Activated T-helper 2 cell treated with anti-CD3 and anti-CD28 coated beads, Interferon-gamma antibody, Interleukin-2, Interleukin-4, amounts not matched to agents 10 μg/mL and 5 μg/mL and 100 μg/mL, durations not matched to agents 14 hours and 24 hours and 36 hours (primary cell): ENCODE measurements at regions not wholly inside any gene's neighbourhood (a gene's known extent, or its start where the extent isn't known, plus 50 kb on each side); places are given as distances from the start of the nearest gene placed in this dataset.
"Not testable (repeated sequence)": the region's sequence is repeated elsewhere in the genome, so short reads cannot be mapped to it uniquely, and the experiment has no call there.

ENCODE experiments used
- DNase-seq: peaks from one replicate; pipeline ENCODE4 v3.0.0; 2021; ENCODE audit warnings: low spot score
- H3K27ac Mint-ChIP-seq: one replicate; pipeline ENCODE4 v1.8.0; 2021; ENCODE audit warnings: mixed read lengths
- H3K27me3 Mint-ChIP-seq: one replicate; pipeline ENCODE4 v1.8.0; 2021; ENCODE audit warnings: low read depth, mixed read lengths
- H3K36me3 Mint-ChIP-seq: one replicate; pipeline ENCODE4 v1.8.0; 2021; ENCODE audit warnings: low read depth, mixed read lengths
- H3K4me1 Mint-ChIP-seq: one replicate; pipeline ENCODE4 v1.8.0; 2021; ENCODE audit warnings: low read depth, mixed read lengths
- H3K4me3 Mint-ChIP-seq: one replicate; pipeline ENCODE4 v1.8.0; 2021; ENCODE audit warnings: low read depth, mild to moderate bottlenecking, moderate library complexity, mixed read lengths
- H3K9me3 Mint-ChIP-seq: one replicate; pipeline ENCODE4 v1.8.0; 2021; ENCODE audit warnings: mixed read lengths
- intact Hi-C: fragments of 100-400 bp; cut with micrococcal nuclease; formaldehyde crosslinking; loops from one replicate; pipeline ENCODE4 v1.15.1; 2023

DNA sequence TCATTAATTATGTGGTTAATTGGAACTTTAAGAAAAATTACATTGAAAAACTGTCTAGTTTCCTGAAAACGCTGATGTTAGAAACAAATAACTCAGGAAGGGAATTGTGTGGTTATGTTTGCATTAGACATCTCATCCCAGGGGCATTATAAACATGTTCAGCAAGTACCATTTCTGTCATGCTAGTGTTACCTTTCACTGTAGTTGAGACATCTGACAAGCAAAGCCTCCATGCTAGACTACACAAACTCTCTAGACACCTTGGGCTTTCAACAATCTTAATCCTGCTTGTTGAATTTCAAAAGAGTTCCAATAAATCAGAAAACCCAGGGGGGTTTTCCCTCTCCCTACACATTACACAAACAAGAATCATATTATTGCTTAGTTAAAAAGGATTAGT is 536.8 kb downstream of the KCNT2 start:
- Mint-ChIP-seq H3K27me3 (no peaks in the 10 kb centered on the region), H3K9me3 (no peaks in the 10 kb centered on the region), H3K36me3 (no peaks in the 10 kb centered on the region), H3K4me3 (no peak overlapping the region), H3K27ac (no peak overlapping the region), H3K4me1 (no peaks in the 10 kb centered on the region)
- intact Hi-C loops: no loop called here
- no peak for DNase-seq

GRCh38 chr1:196070940-196071339 is 537.3 kb downstream of the KCNT2 start:
- Mint-ChIP-seq H3K4me3 (no peak overlapping the region), H3K36me3 (no peaks in the 10 kb centered on the region), H3K4me1 (no peaks in the 10 kb centered on the region), H3K9me3 (no peaks in the 10 kb centered on the region), H3K27me3 (no peaks in the 10 kb centered on the region), H3K27ac (no peak overlapping the region)
- intact Hi-C loops: no loop called here
- no peak for DNase-seq

DNA sequence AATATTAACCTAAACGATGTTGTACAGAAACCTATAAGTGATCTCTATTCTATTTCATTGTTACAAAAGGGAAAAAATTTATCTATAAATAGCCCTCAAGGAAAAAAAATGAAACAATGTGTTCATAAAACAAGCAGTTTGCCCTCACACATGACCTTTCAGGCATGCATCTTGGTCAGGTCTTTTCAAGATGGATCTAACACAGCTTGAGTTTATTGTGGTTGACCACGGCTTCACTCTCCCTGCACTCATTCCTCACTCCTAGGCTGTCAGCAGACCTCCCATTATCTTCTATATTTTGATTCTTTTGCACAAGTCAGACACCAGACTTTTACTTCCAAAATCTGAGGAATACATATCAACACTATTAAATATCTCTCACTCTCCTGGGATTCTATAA is 544.3 kb downstream of the KCNT2 start:
- Mint-ChIP-seq H3K4me1 (no peaks in the 10 kb centered on the region), H3K9me3 (peaks cover 7% of the 10 kb centered on the region), H3K4me3 (no peak overlapping the region), H3K36me3 (no peaks in the 10 kb centered on the region), H3K27ac (no peak overlapping the region), H3K27me3 (no peaks in the 10 kb centered on the region)
- no peak for DNase-seq
- intact Hi-C loops: no loop called here

- H3K36me3 Mint-ChIP-seq: no peaks in the 10 kb centered on the region
- no peak overlapping the region for H3K27ac Mint-ChIP-seq
- peaks cover 7% of the 10 kb centered on the region for H3K9me3 Mint-ChIP-seq
- no peak for DNase-seq
- H3K4me3 Mint-ChIP-seq: no peak overlapping the region
- no peaks in the 10 kb centered on the region for H3K27me3 Mint-ChIP-seq
- no peaks in the 10 kb centered on the region for H3K4me1 Mint-ChIP-seq
- intact Hi-C loops: no loop called here
Measured at GRCh38 chr1:196063294-196063693, 544.9 kb downstream of the KCNT2 start.

GRCh38 chr1:196060539-196060938 is 547.7 kb downstream of the KCNT2 start:
- intact Hi-C loops: no loop called here
- H3K27ac Mint-ChIP-seq: no peak overlapping the region

GRCh38 chr1:196059210-196059609 is 549.0 kb downstream of the KCNT2 start:
- DNase-seq: no peak
- Mint-ChIP-seq H3K27ac (no peak overlapping the region), H3K4me3 (no peak overlapping the region), H3K9me3 (peaks cover 3% of the 10 kb centered on the region), H3K36me3 (no peaks in the 10 kb centered on the region), H3K4me1 (no peaks in the 10 kb centered on the region), H3K27me3 (no peaks in the 10 kb centered on the region)
- intact Hi-C loops: no loop called here

More at GRCh38 chr1:196060539-196060938, 547.7 kb downstream of the KCNT2 start:
- Mint-ChIP-seq H3K9me3 (peaks cover 7% of the 10 kb centered on the region), H3K4me3 (no peak overlapping the region), H3K27me3 (no peaks in the 10 kb centered on the region), H3K4me1 (no peaks in the 10 kb centered on the region), H3K36me3 (no peaks in the 10 kb centered on the region)
- DNase-seq: no peak

GRCh38 chr1:196056966-196057365 is 551.3 kb downstream of the KCNT2 start:
- no peaks in the 10 kb centered on the region for H3K4me1 Mint-ChIP-seq
- intact Hi-C loops: no loop called here
- no peak for DNase-seq
- H3K27me3 Mint-ChIP-seq: no peaks in the 10 kb centered on the region
- no peak overlapping the region for H3K27ac Mint-ChIP-seq
- H3K4me3 Mint-ChIP-seq: no peak overlapping the region
- H3K9me3 Mint-ChIP-seq: no peaks in the 10 kb centered on the region
- H3K36me3 Mint-ChIP-seq: no peaks in the 10 kb centered on the region

DNA sequence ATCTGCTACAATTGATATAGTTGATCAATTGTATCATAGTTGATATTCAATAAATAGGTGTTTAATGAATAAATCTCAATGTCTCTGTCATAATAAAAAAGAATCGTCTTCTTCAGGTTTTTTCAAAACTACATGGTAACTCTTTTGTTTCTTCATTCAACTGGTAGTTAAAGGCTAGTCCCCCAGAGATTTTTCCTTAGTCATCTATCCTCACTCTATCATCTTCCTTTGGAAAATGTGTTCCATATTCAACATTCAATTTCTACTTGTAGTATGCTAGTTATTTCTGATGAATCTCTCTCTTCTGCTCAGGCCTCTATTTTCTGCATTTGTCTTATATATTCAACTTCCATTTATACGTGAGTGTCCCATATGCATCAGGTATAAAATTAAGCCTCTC is 558.8 kb downstream of the KCNT2 start:
- no peaks in the 10 kb centered on the region for H3K4me1 Mint-ChIP-seq
- DNase-seq: no peak
- no peaks in the 10 kb centered on the region for H3K9me3 Mint-ChIP-seq
- intact Hi-C loops: no loop called here
- no peaks in the 10 kb centered on the region for H3K36me3 Mint-ChIP-seq
- no peak overlapping the region for H3K4me3 Mint-ChIP-seq
- no peak overlapping the region for H3K27ac Mint-ChIP-seq
- no peaks in the 10 kb centered on the region for H3K27me3 Mint-ChIP-seq

DNA sequence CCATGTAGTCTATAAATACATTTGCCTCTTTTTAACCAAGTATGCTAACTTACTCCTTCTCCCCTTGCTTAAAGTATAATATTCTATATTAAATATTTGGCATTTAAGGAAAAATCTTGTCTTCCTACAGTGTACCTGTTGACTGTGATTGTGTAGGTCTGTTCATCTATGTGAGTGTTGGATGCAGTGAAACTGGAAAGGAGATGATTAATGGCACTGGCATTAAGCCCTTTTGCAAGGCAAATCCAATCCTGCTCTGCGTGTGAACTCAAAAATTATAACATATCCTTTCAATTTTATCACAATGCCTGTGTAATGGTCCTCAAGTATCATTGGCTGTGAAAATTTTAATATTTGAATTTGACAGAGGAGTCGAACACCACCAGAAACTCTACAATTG is 565.0 kb downstream of the KCNT2 start:
- intact Hi-C loops: no loop called here
- no peak for DNase-seq
- H3K36me3 Mint-ChIP-seq: no peaks in the 10 kb centered on the region

GRCh38 chr1:196034080-196034706 is 574.0 kb downstream of the KCNT2 start:
- H3K27ac Mint-ChIP-seq: no peak overlapping the region
- H3K27me3 Mint-ChIP-seq: no peaks in the 10 kb centered on the region
- intact Hi-C loops: no loop called here
- DNase-seq: no peak
- H3K9me3 Mint-ChIP-seq: peaks cover 8% of the 10 kb centered on the region
- H3K4me3 Mint-ChIP-seq: no peak overlapping the region
- H3K4me1 Mint-ChIP-seq: no peaks in the 10 kb centered on the region
- H3K36me3 Mint-ChIP-seq: no peaks in the 10 kb centered on the region

More for the DNA sequence above, 565.0 kb downstream of the KCNT2 start:
- H3K4me1 Mint-ChIP-seq: no peaks in the 10 kb centered on the region
- no peak overlapping the region for H3K4me3 Mint-ChIP-seq
- H3K27me3 Mint-ChIP-seq: no peaks in the 10 kb centered on the region
- H3K9me3 Mint-ChIP-seq: peaks cover 24% of the 10 kb centered on the region
- no peak overlapping the region for H3K27ac Mint-ChIP-seq

- intact Hi-C loops, H3K27ac Mint-ChIP-seq, H3K36me3 Mint-ChIP-seq, H3K27me3 Mint-ChIP-seq, DNase-seq, H3K4me3 Mint-ChIP-seq, H3K4me1 Mint-ChIP-seq, H3K9me3 Mint-ChIP-seq: not testable (repeated sequence)
Measured at GRCh38 chr1:196031387-196031786, 576.9 kb downstream of the KCNT2 start.

GRCh38 chr1:196030455-196030854 is 577.8 kb downstream of the KCNT2 start:
- H3K27me3 Mint-ChIP-seq: no peaks in the 10 kb centered on the region
- no peaks in the 10 kb centered on the region for H3K4me1 Mint-ChIP-seq
- intact Hi-C loops: no loop called here
- DNase-seq: no peak
- H3K9me3 Mint-ChIP-seq: no peaks in the 10 kb centered on the region
- no peak overlapping the region for H3K27ac Mint-ChIP-seq
- H3K36me3 Mint-ChIP-seq: no peaks in the 10 kb centered on the region
- H3K4me3 Mint-ChIP-seq: no peak overlapping the region

GRCh38 chr1:196029410-196029809 is 578.8 kb downstream of the KCNT2 start:
- intact Hi-C loops: no loop called here
- no peak overlapping the region for H3K4me3 Mint-ChIP-seq
- DNase-seq: no peak
- no peaks in the 10 kb centered on the region for H3K9me3 Mint-ChIP-seq
- H3K27ac Mint-ChIP-seq: no peak overlapping the region
- no peaks in the 10 kb centered on the region for H3K4me1 Mint-ChIP-seq
- no peaks in the 10 kb centered on the region for H3K36me3 Mint-ChIP-seq
- H3K27me3 Mint-ChIP-seq: no peaks in the 10 kb centered on the region

GRCh38 chr1:196027127-196027526 is 581.1 kb downstream of the KCNT2 start:
- no peak overlapping the region for H3K4me3 Mint-ChIP-seq
- H3K36me3 Mint-ChIP-seq: no peaks in the 10 kb centered on the region
- H3K27ac Mint-ChIP-seq: no peak overlapping the region
- no peaks in the 10 kb centered on the region for H3K27me3 Mint-ChIP-seq
- intact Hi-C loops: no loop called here
- no peak for DNase-seq
- H3K4me1 Mint-ChIP-seq: no peaks in the 10 kb centered on the region
- H3K9me3 Mint-ChIP-seq: peaks cover 3% of the 10 kb centered on the region
